ENCODE measurements at regions not wholly inside any gene's neighbourhood (a gene's known extent, or its start where the extent isn't known, plus 50 kb on each side); places are given as distances from the start of the nearest gene placed in this dataset.

- no peak for DNase-seq (ENCODE audit: low spot score)
Measured at GRCh38 chr3:115475178-115476041, 147.9 kb upstream of the GAP43 start.

GRCh38 chr3:115476472-115476871 lies 146.8 kb upstream of the GAP43 start:
- DNase-seq (ENCODE audit: low spot score) = no peak

DNA sequence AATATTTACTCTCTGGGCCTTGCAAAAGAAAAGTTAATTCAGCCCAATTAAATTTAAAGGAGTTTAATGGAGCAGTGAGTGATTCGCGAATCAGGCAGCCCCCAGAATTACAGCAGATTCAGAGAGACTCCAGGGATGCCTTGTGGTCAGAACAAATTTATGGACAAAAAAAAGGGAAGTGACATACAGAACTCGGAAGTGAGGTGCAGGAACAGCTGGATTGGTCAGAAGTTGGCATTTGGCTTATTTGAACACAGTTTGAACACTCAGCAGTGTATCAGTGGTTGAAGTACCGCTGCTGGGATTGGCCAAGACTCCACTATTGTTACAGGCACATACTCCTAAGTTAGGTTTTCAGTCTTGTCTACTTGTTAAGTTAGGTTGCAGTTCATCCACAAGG lies 145.0 kb upstream of the GAP43 start:
- DNase-seq (ENCODE audit: low spot score) = no peak

GRCh38 chr3:115486880-115487279 lies 136.4 kb upstream of the GAP43 start:
- DNase-seq (ENCODE audit: low spot score) = no peak

DNA sequence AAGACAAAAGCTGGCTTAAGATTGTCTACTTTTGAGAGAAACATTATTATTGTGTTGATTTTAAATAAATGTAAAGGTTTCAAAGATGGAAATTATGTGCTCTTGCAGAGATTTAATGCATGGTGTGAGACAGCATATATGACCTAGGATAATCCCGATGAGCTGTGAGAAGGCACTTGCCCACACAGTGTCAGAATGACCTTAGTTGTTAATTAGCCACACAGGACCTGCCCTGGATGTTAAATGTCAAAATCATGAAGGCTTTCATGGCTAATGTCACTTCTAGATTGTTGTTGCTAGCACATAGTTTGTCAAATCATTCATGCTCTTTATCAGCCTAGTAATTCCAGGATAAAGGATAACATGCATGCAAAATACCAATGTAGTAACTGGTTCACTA lies 135.3 kb upstream of the GAP43 start:
- no peak for DNase-seq (ENCODE audit: low spot score)

GRCh38 chr3:115488409-115488808 lies 134.9 kb upstream of the GAP43 start:
- DNase-seq (ENCODE audit: low spot score) = no peak

GRCh38 chr3:115494826-115495225 lies 128.5 kb upstream of the GAP43 start:
- DNase-seq (ENCODE audit: low spot score) = no peak

DNA sequence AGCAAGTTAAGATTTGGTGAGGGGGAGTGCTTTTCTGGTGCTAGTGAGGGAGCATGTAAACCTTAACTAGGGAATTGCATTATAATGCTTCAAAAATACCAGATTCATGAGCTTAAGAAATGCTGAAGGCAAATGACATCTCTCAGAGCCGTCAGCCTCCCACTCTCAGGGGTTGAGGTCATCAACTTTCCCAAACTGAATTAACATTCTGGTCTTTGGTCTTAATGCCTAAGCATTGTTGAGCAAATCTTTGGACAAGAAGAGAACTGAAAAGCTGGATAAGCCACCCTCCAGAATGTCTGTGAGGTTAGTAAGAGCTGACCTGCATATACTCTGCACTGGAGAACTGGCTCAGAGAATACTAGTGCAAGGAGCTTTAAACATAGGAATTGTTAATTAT lies 124.9 kb upstream of the GAP43 start:
- DNase-seq (ENCODE audit: low spot score) = no peak

DNA sequence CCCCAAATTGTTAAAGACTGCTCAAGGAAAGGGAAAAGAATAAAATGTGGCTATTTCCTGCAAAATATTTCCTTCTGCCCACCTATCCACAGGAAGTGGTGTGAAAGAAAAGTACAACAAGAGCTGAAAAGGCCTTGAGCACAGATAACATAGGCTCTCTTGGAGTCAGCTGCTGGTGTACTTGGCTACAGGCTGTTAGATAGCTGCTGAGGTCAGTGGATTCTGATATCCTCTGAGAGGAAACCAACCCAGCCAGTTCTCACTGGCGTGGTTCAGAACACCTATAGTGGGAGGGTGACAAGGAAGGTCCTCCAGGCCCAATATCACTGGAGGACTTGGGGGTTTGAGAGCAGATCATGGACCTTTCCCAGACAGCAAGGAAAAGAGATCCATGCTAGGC lies 124.4 kb upstream of the GAP43 start:
- DNase-seq (ENCODE audit: low spot score) = no peak

- DNase-seq (ENCODE audit: low spot score) = no peak
Measured at GRCh38 chr3:115499666-115500065, 123.6 kb upstream of the GAP43 start.

- no peak for DNase-seq (ENCODE audit: low spot score)
Measured at GRCh38 chr3:115500795-115501194, 122.5 kb upstream of the GAP43 start.

DNA sequence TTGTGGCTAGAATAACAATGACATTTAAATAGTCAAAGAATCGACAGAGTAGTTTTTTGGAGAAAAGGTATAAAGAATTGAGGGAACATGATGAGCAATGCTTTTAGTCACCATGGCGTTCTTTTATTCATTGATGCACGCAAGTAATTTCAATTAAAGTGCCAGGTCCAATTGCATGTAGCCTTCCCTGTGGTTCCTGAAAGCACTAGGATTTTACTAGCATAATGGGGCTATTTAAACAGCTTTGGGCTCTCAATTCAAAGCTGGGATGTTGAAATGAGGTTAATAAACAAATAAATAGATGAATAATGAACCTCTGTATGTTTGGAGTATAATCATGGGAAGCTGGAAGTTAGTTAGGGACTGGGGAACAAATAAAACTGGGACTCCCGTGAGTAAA lies 121.2 kb upstream of the GAP43 start:
- DNase-seq (ENCODE audit: low spot score) = no peak

DNA sequence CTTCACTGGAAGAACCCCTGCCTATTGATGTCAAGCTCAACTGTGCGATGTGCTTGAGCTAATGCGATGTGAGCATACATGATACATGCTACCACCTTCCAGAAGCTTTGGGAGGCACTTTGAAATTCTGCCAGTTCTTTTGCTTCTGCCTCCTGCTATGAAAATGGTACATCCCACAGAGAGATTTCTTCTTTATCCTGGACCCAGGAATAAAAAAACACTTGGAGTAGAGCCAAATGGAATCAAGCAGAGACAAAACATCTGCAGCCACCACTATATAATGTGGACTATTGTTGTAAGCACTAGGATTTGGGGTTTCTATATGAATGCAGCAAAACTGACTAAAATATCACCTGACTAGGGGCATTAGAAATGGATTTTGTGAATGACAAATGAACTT lies 119.9 kb upstream of the GAP43 start:
- no peak for DNase-seq (ENCODE audit: low spot score)

GRCh38 chr3:115508562-115508961 lies 114.7 kb upstream of the GAP43 start:
- no peak for DNase-seq (ENCODE audit: low spot score)

DNA sequence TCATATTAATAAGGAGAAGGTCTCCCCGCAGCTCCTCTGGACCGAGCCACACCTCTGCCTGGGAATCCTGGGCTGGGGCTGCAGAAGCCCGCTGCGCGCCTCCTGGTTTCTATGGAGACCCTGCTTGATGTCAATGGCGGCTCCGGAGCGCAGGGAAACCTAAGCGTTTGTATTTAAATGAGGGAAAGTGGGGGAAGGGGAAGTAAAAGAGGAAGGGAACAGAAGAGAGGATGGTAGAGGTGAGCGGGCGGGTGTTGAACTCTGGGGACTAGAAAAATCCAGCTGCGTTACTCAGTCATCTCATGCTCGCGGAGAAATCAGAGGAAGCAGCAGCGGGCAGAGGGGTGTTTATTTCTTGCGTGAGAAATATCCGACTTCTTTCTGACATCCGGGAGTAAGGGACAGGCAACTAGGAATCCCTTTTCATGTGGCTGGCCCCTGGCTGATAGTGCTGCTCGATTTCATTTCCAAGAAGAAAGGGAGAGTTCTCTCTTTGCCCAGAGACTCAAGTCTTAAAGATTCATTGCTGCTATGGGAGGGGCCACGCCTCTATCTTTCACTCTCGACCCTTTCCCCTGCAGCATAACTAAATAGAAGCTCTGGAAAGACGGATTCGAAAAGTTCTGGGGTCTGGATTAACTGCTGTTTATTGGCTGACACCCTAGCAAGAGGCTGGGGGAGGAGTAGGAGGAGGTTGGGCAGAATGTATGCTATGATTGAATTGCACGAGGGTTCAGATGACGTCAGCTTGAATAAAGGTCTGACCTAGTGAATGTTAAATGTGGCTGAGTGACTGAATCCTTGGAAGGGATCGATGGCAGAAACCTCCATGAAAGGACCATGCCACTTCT lies 110.5 kb upstream of the GAP43 start:
- DNase-seq (ENCODE audit: low spot score) = peak; percentile 43

GRCh38 chr3:115513416-115513800 lies 109.9 kb upstream of the GAP43 start:
- peak; percentile 5 for DNase-seq (ENCODE audit: low spot score)

- DNase-seq (ENCODE audit: low spot score) = no peak
Measured at GRCh38 chr3:115517457-115518050, 105.8 kb upstream of the GAP43 start.

- DNase-seq (ENCODE audit: low spot score) = peak; percentile 29
Measured at GRCh38 chr3:115518100-115518852, 105.0 kb upstream of the GAP43 start.

GRCh38 chr3:115520241-115520640 lies 103.1 kb upstream of the GAP43 start:
- DNase-seq (ENCODE audit: low spot score) = no peak

- DNase-seq (ENCODE audit: low spot score) = no peak
Measured at GRCh38 chr3:115520651-115521245, 102.6 kb upstream of the GAP43 start.

- DNase-seq (ENCODE audit: low spot score) = no peak
Measured at GRCh38 chr3:115523458-115523857, 99.9 kb upstream of the GAP43 start.

GRCh38 chr3:115524549-115524948 lies 98.8 kb upstream of the GAP43 start:
- DNase-seq (ENCODE audit: low spot score) = no peak
